Esophagus squamous epithelium (tissue), 4 donors: ENCODE measurements at regions not wholly inside any gene's neighbourhood (a gene's known extent, or its start where the extent isn't known, plus 50 kb on each side); places are given as distances from the start of the nearest gene placed in this dataset.

Experiments
- CTCF ChIP-seq, 6 experiments: fragments of 450-650 bp in 4 of 6; fragments of 200-600 bp in 2 of 6; sonication (generic) in 2 of 6; IDR thresholded peaks; one replicate each; pipeline ENCODE4 v1.5.1; 2016 to 2019; ENCODE audit warnings: antibody characterized with exemption in 6 of 6, mild to moderate bottlenecking in 4 of 6, moderate library complexity in 4 of 6
- POLR2A ChIP-seq, 4 donors: fragments of 450-650 bp; IDR thresholded peaks; one replicate each; pipeline ENCODE4 v1.6.1; 2017; ENCODE audit warnings: antibody characterized with exemption in 4 of 4, mild to moderate bottlenecking in 4 of 4, moderate library complexity in 3 of 4

DNA sequence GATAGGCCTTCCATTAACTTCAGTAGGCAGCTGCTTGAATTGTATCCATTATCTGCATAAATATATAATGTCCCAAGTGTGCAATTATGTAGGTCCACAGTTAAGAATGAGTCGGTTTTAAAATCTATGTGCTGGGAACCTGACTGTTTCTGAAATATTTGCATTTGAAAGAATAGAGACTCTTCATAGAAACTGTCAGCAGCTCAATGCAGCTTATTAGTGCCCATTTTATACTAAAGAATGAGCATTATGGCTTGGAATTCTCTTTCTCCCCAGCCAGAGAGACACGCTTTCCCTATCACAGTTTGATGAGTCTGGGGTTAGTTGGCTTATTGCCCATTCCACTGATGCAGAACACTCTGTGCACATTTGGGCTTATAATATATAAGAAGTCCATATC, 202.0 kb upstream of the PCDH7 start:
- no peak for TF ChIP-seq CTCF (IDR thresholded peaks at IDR 0.05)
- TF ChIP-seq POLR2A (IDR thresholded peaks at IDR 0.05) = no peak
